ENCODE measurements at regions not wholly inside any gene's neighbourhood (a gene's known extent, or its start where the extent isn't known, plus 50 kb on each side); places are given as distances from the start of the nearest gene placed in this dataset.

- TF ChIP-seq NFIC (IDR thresholded peaks at IDR 0.05): no peak
- no peak for TF ChIP-seq CAMTA2 (CRISPR knock-in tag; conservative IDR thresholded peaks at IDR 0.05)
- TF ChIP-seq POLR2AphosphoS5 (IDR thresholded peaks at IDR 0.05; ENCODE audit: control insufficient read depth, insufficient read depth, low read depth, low read length): no peak
- TF ChIP-seq ZNF274 (IDR thresholded peaks at IDR 0.05; ENCODE audit: borderline replicate concordance, low read depth, low read length): no peak
- no peak for TF ChIP-seq EGR1 (conservative IDR thresholded peaks at IDR 0.05)
- no peak for TF ChIP-seq CTCF (IDR thresholded peaks at IDR 0.05 in 2 of 3, conservative IDR thresholded peaks at IDR 0.05 in 1 of 3; ENCODE audit: insufficient read depth in 2 of 3, low read depth in 1 of 3, low read length in 3 of 3)
- no peak for TF ChIP-seq E2F1 (CRISPR knock-in tag; IDR thresholded peaks at IDR 0.05)
Observed at GRCh38 chr1:148318123-148318903, 164.8 kb downstream of the PPIAL4G start.

Data from K562 (cell line).